Endothelial cell of umbilical vein (primary cell): ENCODE measurements at regions not wholly inside any gene's neighbourhood (a gene's known extent, or its start where the extent isn't known, plus 50 kb on each side); places are given as distances from the start of the nearest gene placed in this dataset.
"Not testable (repeated sequence)": the region's sequence is repeated elsewhere in the genome, so short reads cannot be mapped to it uniquely, and the experiment has no call there.

Experiments
- BruUV-seq: library from RNA; stranded (reverse); fragments of 400-500 nt; replicated peaks from 2 replicates; lab custom pipeline; 2021; lab: Mats Ljungman, UMichigan
- CTCF ChIA-PET: fragments of 300-600, 350-600 bp; sonication (Branson Sonifier 250); formaldehyde crosslinking; loops from one replicate; lab custom pipeline; 2021; ENCODE audit warnings: antibody characterized with exemption, inconsistent platforms; lab: Charles Lee
- POLR2A ChIA-PET: fragments of 300-600, 350-600 bp; sonication (Branson Sonifier 250); formaldehyde crosslinking; loops from one replicate; lab custom pipeline; 2021; ENCODE audit warnings: antibody characterized with exemption, inconsistent platforms; lab: Charles Lee
- DNase-seq: peaks from one replicate; pipeline ENCODE4 v3.0.0-alpha.2; 2011; ENCODE audit warnings: low read depth, low spot score
- FAIRE-seq: peaks from 2 replicates; lab custom pipeline; 2011; peaks lifted over from hg19 to GRCh38; lab: Jason Lieb, UNC
- H2AFZ ChIP-seq: 2 replicates; pipeline ENCODE4 v1.6.0; 2012; ENCODE audit warnings: low read depth, low read length, control low read depth, inconsistent platforms
- H3K27ac ChIP-seq: 2 replicates; pipeline ENCODE4 v1.5.1; 2011; ENCODE audit warnings: low read depth, mild to moderate bottlenecking, control low read depth, low read length, moderate library complexity; ENCODE audit not compliant: insufficient read depth
- H3K27me3 ChIP-seq, 2 experiments: 2 replicates each; pipeline versions ENCODE4 v1.6.0 to v1.6.1; 2011; ENCODE audit warnings: low read length in 2 of 2, mixed read lengths in 1 of 2; ENCODE audit not compliant: control insufficient read depth in 2 of 2, insufficient read depth in 2 of 2
- H3K36me3 ChIP-seq, 2 experiments: 2 replicates in 1 of 2; 3 replicates in 1 of 2; pipeline ENCODE4 v1.5.1; 2011; ENCODE audit warnings: low read length in 2 of 2, mild to moderate bottlenecking in 1 of 2, moderate library complexity in 1 of 2; ENCODE audit not compliant: control insufficient read depth in 2 of 2, insufficient read depth in 2 of 2; ENCODE audit errors: extremely low read depth in 1 of 2
- H3K4me1 ChIP-seq: 3 replicates; pipeline ENCODE4 v1.5.1; 2011; ENCODE audit warnings: mild to moderate bottlenecking, low read length; ENCODE audit not compliant: control insufficient read depth, insufficient read depth; ENCODE audit errors: extremely low read depth
- H3K4me2 ChIP-seq: 2 replicates; pipeline ENCODE4 v1.6.1; 2011; ENCODE audit warnings: low read length, control low read depth, mixed read lengths; ENCODE audit not compliant: insufficient read depth
- H3K4me3 ChIP-seq, 3 experiments: fragments of 200-600 bp in 1 of 3; sonication (generic), shearing (Covaris generic) in 1 of 3; replicated peaks in 1 of 3; 2 replicates each; pipeline ENCODE4 v1.5.1; 2011 to 2016; ENCODE audit warnings: control low read depth in 3 of 3, low read length in 3 of 3, mild to moderate bottlenecking in 2 of 3, inconsistent platforms in 1 of 3, low read depth in 1 of 3, moderate library complexity in 1 of 3; ENCODE audit not compliant: insufficient read depth in 1 of 3
- H3K79me2 ChIP-seq: 2 replicates; pipeline ENCODE4 v1.6.0; 2012; ENCODE audit warnings: low read length, inconsistent platforms; ENCODE audit not compliant: control insufficient read depth, insufficient read depth
- H3K9ac ChIP-seq: replicated peaks from 2 replicates; pipeline ENCODE3; 2011; ENCODE audit warnings: low read length, control low read depth; ENCODE audit not compliant: insufficient read depth; ENCODE audit errors: extremely low read depth
- H3K9me1 ChIP-seq: replicated peaks from 3 replicates; pipeline ENCODE4 v1.6.0; 2011; ENCODE audit warnings: mild to moderate bottlenecking, low read length; ENCODE audit not compliant: control insufficient read depth, insufficient read depth; ENCODE audit errors: extremely low read depth
- H3K9me3 ChIP-seq: replicated peaks from 2 replicates; pipeline ENCODE4 v1.5.1; 2012; ENCODE audit warnings: low read length, inconsistent platforms; ENCODE audit not compliant: control insufficient read depth, insufficient read depth
- H4K20me1 ChIP-seq: replicated peaks from 2 replicates; pipeline ENCODE3; 2011; ENCODE audit warnings: mild to moderate bottlenecking, low read length; ENCODE audit not compliant: control insufficient read depth, insufficient read depth; ENCODE audit errors: extremely low read depth
- EZH2 ChIP-seq: IDR thresholded peaks from 2 replicates; pipeline ENCODE4 v1.6.1; 2012; ENCODE audit warnings: borderline replicate concordance, low read depth, mild to moderate bottlenecking, moderate library complexity, low read length, inconsistent platforms; ENCODE audit not compliant: severe bottlenecking
- FOS ChIP-seq: IDR thresholded peaks from 2 replicates; pipeline ENCODE4 v1.6.1; 2011; ENCODE audit warnings: mild to moderate bottlenecking, low read length, moderate library complexity, borderline replicate concordance; ENCODE audit not compliant: insufficient read depth
- JUN ChIP-seq: IDR thresholded peaks from 2 replicates; pipeline ENCODE4 v1.6.1; 2011; ENCODE audit warnings: borderline replicate concordance, low read depth; ENCODE audit not compliant: insufficient read length, insufficient read depth
- MYC ChIP-seq: IDR thresholded peaks from one replicate; pipeline ENCODE4 v1.6.1; 2011; ENCODE audit warnings: mild to moderate bottlenecking, low read depth, low read length
- POLR2A ChIP-seq: IDR thresholded peaks from 2 replicates; pipeline ENCODE4 v1.6.1; 2012; ENCODE audit warnings: low read depth, mild to moderate bottlenecking, control low read depth, low read length
- POLR2AphosphoS5 ChIP-seq: IDR thresholded peaks from 2 replicates; pipeline ENCODE4 v1.6.1; 2012; ENCODE audit warnings: low read depth, mild to moderate bottlenecking, control low read depth, low read length, moderate library complexity; ENCODE audit not compliant: insufficient read depth
- dilution Hi-C: fragments of 300-500 bp; cut with MboI; formaldehyde crosslinking; loops from one replicate; pipeline ENCODE4 v1.15.0; 2019; ENCODE audit warnings: low sequenced_read_pairs; ENCODE audit not compliant: extremely low pct_ligation_motif_present
- intact Hi-C: fragments of 100-400 bp; cut with micrococcal nuclease; formaldehyde crosslinking; loops from one replicate; pipeline ENCODE4 v1.10.0; 2022
- TF ChIP-seq, protein P1 (sequence below): IDR thresholded peaks from 2 replicates; pipeline ENCODE4 v1.6.1; 2011; ENCODE audit not compliant: insufficient read depth, insufficient read length

DNA sequence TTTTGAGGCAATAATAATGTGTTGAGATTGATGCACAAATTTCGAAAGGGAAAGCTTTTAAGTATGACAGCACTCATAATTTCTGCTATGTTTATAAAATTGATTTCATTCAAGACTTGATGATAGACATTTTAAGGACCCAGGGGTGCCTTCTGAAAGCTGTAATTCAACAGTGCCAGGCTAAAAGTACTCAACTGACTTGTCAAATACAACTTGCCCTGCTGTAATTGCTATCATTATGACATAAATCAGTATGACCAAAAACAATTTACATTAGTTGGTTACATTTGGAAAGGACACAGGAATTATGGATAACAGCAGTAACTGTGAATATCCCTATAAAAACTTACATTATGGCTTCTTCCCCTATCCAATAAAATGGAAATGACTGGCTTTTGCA is 178.9 kb downstream of the MMUT start:
- intact Hi-C loops (no loop called here), dilution Hi-C loops (no loop called here)
- Histone ChIP-seq H3K4me2 (no peak overlapping the region), H3K9ac (no peak overlapping the region), H3K4me3 (no peak overlapping the region), H4K20me1 (no peaks in the 10 kb centered on the region), H3K4me1 (no peaks in the 10 kb centered on the region), H3K27ac (no peak overlapping the region), H3K9me1 (peaks cover 2% of the 10 kb centered on the region), H3K27me3 (no peaks in the 10 kb centered on the region), H3K9me3 (no peaks in the 10 kb centered on the region), H3K79me2 (no peaks in the 10 kb centered on the region), H3K36me3 (no peaks in the 10 kb centered on the region), H2AFZ (no peak overlapping the region)
- DNase-seq: no peak
- FAIRE-seq: no peak
- no TSS peak for BruUV-seq
- ChIA-PET CTCF (interaction anchor here (2.2 kb wide), 1 partner anchor 126 kb away, joined by 10 read pairs; no protein-coding TSS in a partner anchor), POLR2A (no interaction called here)
- TF ChIP-seq FOS (no peak), POLR2AphosphoS5 (no peak), JUN (no peak), POLR2A (no peak), MYC (no peak), EZH2 (no peak)
- TF ChIP-seq, protein P1, sequence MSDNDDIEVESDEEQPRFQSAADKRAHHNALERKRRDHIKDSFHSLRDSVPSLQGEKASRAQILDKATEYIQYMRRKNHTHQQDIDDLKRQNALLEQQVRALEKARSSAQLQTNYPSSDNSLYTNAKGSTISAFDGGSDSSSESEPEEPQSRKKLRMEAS: no peak

DNA sequence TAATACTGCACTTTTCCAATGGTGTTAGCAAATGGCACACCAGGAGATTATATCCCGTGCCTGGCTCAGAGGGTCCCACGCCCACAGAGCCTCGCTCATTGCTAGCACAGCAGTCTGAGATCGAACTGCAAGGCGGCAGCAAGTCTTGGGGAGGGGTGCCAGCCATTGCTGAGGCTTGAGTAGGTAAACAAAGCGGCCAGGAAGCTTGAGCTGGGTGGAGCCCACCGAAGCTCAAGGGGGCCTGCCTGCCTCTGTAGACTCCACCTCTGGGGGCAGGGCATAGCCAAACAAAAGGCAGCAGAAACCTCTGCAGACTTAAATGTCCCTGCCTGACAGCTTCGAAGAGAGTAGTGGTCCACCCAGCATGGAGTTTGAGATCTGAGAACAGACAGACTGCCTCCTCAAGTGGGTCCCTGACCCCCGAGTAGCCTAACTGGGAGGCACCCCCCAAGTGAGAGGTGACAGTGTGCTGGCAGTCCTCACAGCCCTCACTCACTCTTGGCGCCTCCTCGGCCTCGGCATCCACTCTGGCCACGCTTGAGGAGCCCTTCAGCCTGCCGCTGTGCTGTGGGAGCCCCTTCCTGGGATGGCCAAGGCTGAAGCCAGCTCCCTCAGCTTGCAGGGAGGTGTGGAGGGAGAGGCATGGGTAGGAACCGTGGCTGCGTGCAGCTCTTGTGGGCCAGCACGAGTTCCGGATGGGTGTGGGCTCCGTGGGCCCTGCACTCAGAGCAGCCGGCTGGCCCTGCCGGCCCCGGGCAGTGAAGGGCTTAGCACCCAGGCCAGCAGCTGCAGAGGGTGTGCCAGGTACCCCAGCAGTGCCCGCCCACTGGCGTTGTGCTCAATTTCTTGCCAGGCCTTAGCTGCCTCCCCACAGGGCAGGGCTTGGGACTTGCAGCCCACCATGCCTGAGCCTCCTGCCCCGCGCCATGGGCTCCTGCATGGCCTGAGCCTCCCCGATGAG is 188.0 kb downstream of the MMUT start:
- H3K9ac ChIP-seq, H3K4me2 ChIP-seq, DNase-seq, H3K9me1 ChIP-seq, H4K20me1 ChIP-seq, POLR2A ChIA-PET, H3K79me2 ChIP-seq, intact Hi-C loops, BruUV-seq, H3K27ac ChIP-seq, CTCF ChIA-PET, H3K27me3 ChIP-seq, H3K36me3 ChIP-seq, H3K9me3 ChIP-seq, H3K4me1 ChIP-seq, dilution Hi-C loops, FAIRE-seq, H2AFZ ChIP-seq, H3K4me3 ChIP-seq: not testable (repeated sequence)
